ENCODE measurements at regions not wholly inside any gene's neighbourhood (a gene's known extent, or its start where the extent isn't known, plus 50 kb on each side); places are given as distances from the start of the nearest gene placed in this dataset.

- Mint-ChIP-seq H3K27me3 (ENCODE audit: low read depth) (no peaks in the 10 kb centered on the region), H3K4me1 (no peaks in the 10 kb centered on the region), H3K36me3 (ENCODE audit: low read depth) (no peaks in the 10 kb centered on the region), H3K4me3 (no peak overlapping the region), H3K27ac (peak overlapping the region in 1 of 3 experiments; percentile 59), H3K9me3 (no peaks in the 10 kb centered on the region)
- no peak for TF ChIP-seq CTCF (IDR thresholded peaks at IDR 0.05; ENCODE audit: unreplicated experiment in 3 of 3)
These were observed 127.6 kb upstream of the TFAP2D start for GRCh38 chr6:50585441-50586330.

GRCh38 chr6:50586331-50586675 lies 127.0 kb upstream of the TFAP2D start:
- no peaks in the 10 kb centered on the region for H3K36me3 Mint-ChIP-seq (ENCODE audit: low read depth)
- no peaks in the 10 kb centered on the region for H3K27me3 Mint-ChIP-seq (ENCODE audit: low read depth)
- no peak for TF ChIP-seq CTCF (IDR thresholded peaks at IDR 0.05; ENCODE audit: unreplicated experiment in 3 of 3)
- H3K4me1 Mint-ChIP-seq, result no peaks in the 10 kb centered on the region
- H3K9me3 Mint-ChIP-seq, result no peaks in the 10 kb centered on the region
- H3K4me3 Mint-ChIP-seq, result no peak overlapping the region
- H3K27ac Mint-ChIP-seq, result peak overlapping the region in 1 of 3 experiments; percentile 59

- TF ChIP-seq CTCF (IDR thresholded peaks at IDR 0.05; ENCODE audit: unreplicated experiment in 3 of 3), result no peak
- no peak overlapping the region for H3K27ac Mint-ChIP-seq
- no peak overlapping the region for H3K4me3 Mint-ChIP-seq
- no peaks in the 10 kb centered on the region for H3K27me3 Mint-ChIP-seq (ENCODE audit: low read depth)
- no peaks in the 10 kb centered on the region for H3K9me3 Mint-ChIP-seq
- no peaks in the 10 kb centered on the region for H3K36me3 Mint-ChIP-seq (ENCODE audit: low read depth)
- H3K4me1 Mint-ChIP-seq, result no peaks in the 10 kb centered on the region
These were observed 123.4 kb upstream of the TFAP2D start for GRCh38 chr6:50589751-50590470.

- no peaks in the 10 kb centered on the region for H3K27me3 Mint-ChIP-seq (ENCODE audit: low read depth)
- no peaks in the 10 kb centered on the region for H3K9me3 Mint-ChIP-seq
- no peak for TF ChIP-seq CTCF (IDR thresholded peaks at IDR 0.05; ENCODE audit: unreplicated experiment in 3 of 3)
- no peaks in the 10 kb centered on the region for H3K4me1 Mint-ChIP-seq
- no peaks in the 10 kb centered on the region for H3K36me3 Mint-ChIP-seq (ENCODE audit: low read depth)
- no peak overlapping the region for H3K4me3 Mint-ChIP-seq
- H3K27ac Mint-ChIP-seq, result no peak overlapping the region
These were observed 122.2 kb upstream of the TFAP2D start for GRCh38 chr6:50591135-50591534.

- no peaks in the 10 kb centered on the region for H3K36me3 Mint-ChIP-seq (ENCODE audit: low read depth)
- no peak overlapping the region for H3K4me3 Mint-ChIP-seq
- no peaks in the 10 kb centered on the region for H3K9me3 Mint-ChIP-seq
- no peak overlapping the region for H3K27ac Mint-ChIP-seq
- TF ChIP-seq CTCF (IDR thresholded peaks at IDR 0.05; ENCODE audit: unreplicated experiment in 3 of 3), result no peak
- H3K27me3 Mint-ChIP-seq (ENCODE audit: low read depth), result peaks cover 6% of the 10 kb centered on the region
- no peaks in the 10 kb centered on the region for H3K4me1 Mint-ChIP-seq
These were observed 113.0 kb upstream of the TFAP2D start for GRCh38 chr6:50600280-50600679.

Data from nephron (organoid).